ENCODE measurements at regions not wholly inside any gene's neighbourhood (a gene's known extent, or its start where the extent isn't known, plus 50 kb on each side); places are given as distances from the start of the nearest gene placed in this dataset.

DNA sequence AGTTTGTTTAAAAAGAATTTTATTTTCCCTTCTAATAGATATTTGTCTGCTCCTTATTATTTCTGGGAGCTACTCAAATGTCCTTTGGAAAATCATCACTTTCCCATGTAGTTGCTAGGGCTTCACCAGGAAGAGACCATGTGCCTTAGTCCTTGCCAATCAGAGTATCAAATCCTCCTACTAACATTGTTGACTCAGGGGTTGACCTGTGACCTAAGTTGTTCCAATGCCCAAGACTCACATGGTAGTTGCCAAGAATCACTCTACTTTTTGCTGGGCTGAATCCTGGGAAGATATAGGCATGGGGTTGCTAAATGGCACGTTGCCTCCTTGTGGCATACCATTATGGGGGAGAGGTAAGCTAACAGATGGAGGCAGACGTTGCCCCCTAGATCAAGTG is 58.2 kb upstream of the FOXD3 start:
- TF ChIP-seq GATA1 (IDR thresholded peaks at IDR 0.05; ENCODE audit: low read depth, low read length) (no peak), POLR2A (IDR thresholded peaks at IDR 0.05; ENCODE audit: low read length) (no peak)
- no peak for DNase-seq

- no peak for DNase-seq
- no peak for TF ChIP-seq POLR2A (IDR thresholded peaks at IDR 0.05; ENCODE audit: low read length)
- TF ChIP-seq GATA1 (IDR thresholded peaks at IDR 0.05; ENCODE audit: low read depth, low read length) = no peak
Measured at GRCh38 chr1:63266857-63267256, 55.5 kb upstream of the FOXD3 start.

- no peak for TF ChIP-seq POLR2A (IDR thresholded peaks at IDR 0.05; ENCODE audit: low read length)
- DNase-seq = no peak
Measured at GRCh38 chr1:63268876-63269275, 53.5 kb upstream of the FOXD3 start.

- no peak for TF ChIP-seq GATA1 (IDR thresholded peaks at IDR 0.05; ENCODE audit: low read depth, low read length)
- TF ChIP-seq POLR2A (IDR thresholded peaks at IDR 0.05; ENCODE audit: low read length) = no peak
- no peak for DNase-seq
Measured at GRCh38 chr1:63269571-63269970, 52.8 kb upstream of the FOXD3 start.

Measured in erythroblast (primary cell).